ENCODE measurements at regions not wholly inside any gene's neighbourhood (a gene's known extent, or its start where the extent isn't known, plus 50 kb on each side); places are given as distances from the start of the nearest gene placed in this dataset.

DNA sequence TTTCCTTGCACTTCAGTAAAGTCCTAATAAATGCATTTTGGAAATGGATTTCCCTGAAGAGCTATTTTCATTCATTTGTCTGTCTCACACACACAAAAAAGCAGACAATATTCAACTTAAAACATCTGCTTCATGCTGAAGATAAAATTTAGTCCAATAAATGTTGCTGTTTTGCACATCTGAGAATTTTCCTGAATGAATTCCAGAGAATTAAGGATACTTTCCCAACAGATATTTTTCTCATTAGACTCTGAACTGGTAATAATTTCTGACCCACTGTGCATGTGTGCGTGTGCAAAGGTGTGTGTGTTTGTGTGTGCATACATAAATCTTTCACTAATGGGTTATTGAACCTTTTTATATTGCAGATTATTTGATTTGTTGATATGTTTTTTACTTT is 390.2 kb upstream of the TMEFF2 start:
- TF ChIP-seq, protein P1, sequence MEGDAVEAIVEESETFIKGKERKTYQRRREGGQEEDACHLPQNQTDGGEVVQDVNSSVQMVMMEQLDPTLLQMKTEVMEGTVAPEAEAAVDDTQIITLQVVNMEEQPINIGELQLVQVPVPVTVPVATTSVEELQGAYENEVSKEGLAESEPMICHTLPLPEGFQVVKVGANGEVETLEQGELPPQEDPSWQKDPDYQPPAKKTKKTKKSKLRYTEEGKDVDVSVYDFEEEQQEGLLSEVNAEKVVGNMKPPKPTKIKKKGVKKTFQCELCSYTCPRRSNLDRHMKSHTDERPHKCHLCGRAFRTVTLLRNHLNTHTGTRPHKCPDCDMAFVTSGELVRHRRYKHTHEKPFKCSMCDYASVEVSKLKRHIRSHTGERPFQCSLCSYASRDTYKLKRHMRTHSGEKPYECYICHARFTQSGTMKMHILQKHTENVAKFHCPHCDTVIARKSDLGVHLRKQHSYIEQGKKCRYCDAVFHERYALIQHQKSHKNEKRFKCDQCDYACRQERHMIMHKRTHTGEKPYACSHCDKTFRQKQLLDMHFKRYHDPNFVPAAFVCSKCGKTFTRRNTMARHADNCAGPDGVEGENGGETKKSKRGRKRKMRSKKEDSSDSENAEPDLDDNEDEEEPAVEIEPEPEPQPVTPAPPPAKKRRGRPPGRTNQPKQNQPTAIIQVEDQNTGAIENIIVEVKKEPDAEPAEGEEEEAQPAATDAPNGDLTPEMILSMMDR (IDR thresholded peaks at IDR 0.05) = no peak
- Histone ChIP-seq H3K27ac (no peak overlapping the region), H3K4me3 (no peak overlapping the region)
- DNase-seq (ENCODE audit: low spot score) = no peak

DNA sequence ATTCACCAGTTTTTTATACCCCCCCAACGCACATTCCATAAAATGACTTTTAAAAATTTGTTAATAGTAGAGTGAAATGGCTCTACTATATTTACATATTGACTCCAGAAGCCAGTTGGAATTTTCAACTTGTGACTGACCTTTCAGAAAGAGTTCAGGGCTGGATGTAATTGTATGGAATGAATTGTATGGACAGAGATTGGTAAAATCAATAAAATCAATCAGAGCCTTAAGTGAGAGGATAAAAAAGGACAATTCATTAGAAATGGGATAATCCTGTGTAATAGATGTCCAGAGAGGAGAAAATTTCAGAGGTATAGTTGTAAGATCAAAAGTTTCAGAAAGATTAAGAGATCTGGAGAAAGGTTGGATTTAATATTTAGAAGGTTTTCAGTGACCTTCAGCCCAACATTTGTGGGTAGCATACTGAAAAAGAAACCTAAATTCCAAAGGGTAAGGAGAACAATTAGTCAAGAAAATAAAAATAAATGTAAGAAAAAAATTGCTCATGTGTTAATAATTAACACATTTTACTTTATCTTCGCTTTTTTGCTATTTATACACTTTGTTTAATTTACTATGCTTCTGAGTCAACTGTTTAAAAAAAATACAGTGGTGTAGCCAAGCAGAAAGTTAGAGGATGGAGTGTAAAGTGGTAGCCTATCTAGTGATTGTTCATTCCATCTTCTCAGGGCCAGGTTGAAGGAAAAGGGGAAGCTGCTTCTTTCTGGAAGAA is 385.4 kb upstream of the TMEFF2 start:
- Histone ChIP-seq H3K4me3 (no peak overlapping the region), H3K27ac (no peak overlapping the region)
- DNase-seq (ENCODE audit: low spot score) = no peak
- TF ChIP-seq, protein P1 (IDR thresholded peaks at IDR 0.05) = no peak

DNA sequence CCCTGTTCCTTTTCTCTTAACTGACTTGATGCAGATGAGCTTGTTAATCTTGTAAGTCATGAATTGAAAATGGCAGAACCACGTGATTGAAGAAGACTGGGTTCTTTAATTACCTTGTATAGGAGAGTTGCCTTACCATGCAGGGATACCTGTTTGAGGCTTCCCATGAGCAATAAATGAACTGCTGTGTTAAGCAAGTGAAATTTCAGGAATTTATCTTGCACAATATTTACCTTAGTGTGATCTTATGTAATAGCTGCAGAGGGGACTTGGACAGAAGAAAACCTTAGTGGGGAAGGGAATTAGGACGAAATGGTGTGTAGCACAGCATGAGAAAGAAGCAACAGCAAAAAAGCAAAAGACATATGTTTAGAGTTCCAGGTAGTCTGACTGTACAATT is 384.0 kb upstream of the TMEFF2 start:
- H3K4me3 ChIP-seq = no peak overlapping the region
- DNase-seq (ENCODE audit: low spot score) = no peak
- H3K27ac ChIP-seq = no peak overlapping the region
- TF ChIP-seq, protein P1 (IDR thresholded peaks at IDR 0.05) = no peak

DNA sequence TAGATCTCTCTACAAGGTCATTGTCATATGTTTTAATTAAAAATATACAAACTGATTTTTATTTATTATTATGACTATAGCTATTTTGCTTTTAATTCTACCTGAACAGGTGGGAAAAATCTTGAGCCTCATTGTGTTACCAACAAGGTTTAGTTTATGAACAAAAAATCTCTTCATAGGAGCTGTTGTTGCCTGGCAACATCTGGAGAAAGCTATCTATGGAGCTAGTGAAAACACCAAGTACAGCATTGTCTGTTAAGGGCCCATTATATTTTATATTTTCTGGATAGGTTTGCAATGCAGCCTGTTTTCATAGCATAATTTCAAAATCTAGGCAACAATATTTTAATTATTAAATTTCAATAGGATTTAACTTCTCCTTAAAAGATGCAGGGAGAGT is 383.0 kb upstream of the TMEFF2 start:
- TF ChIP-seq, protein P1 (IDR thresholded peaks at IDR 0.05) = no peak
- Histone ChIP-seq H3K4me3 (no peak overlapping the region), H3K27ac (no peak overlapping the region)
- DNase-seq (ENCODE audit: low spot score) = no peak

DNA sequence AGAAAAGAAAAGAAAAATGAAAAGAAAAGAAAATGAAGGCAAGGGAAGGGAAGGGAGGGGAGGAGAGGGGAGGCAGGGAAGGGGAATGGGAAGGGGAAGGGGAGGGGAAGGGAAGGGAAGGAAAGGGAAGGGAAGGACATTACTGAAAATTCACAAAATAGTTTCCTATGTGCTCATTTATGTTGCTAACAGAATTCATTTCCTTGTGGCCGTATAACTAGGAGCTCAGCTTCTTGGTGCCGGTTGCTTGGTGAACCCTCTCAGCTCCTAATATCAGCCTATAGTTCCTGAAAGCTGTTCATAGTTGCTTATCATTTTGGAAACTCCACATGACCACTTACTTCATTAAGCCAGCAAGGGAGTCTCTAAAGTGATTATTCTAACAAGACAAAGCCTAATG is 379.8 kb upstream of the TMEFF2 start:
- TF ChIP-seq, protein P1 (IDR thresholded peaks at IDR 0.05) = no peak
- no peak for DNase-seq (ENCODE audit: low spot score)
- Histone ChIP-seq H3K27ac (no peak overlapping the region), H3K4me3 (no peak overlapping the region)

DNA sequence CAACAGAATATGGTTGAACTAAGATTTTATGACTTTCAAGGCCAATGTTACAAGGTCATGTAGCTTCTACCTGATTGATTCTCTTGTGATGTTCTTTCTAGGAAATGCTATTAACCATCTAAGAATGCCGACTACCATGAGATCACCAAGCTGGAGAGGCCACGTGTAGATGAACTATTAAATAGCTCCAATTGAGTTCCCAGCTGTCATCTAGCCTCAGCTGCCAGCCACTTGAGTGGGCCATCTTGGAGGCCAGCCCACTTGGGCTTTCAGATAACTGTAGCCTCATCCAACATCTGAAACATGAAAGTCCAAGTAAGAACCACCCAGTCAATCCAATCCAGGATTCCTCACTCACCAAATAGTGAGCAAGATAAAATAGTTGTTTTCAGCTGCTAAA is 376.9 kb upstream of the TMEFF2 start:
- no peak for DNase-seq (ENCODE audit: low spot score)
- Histone ChIP-seq H3K27ac (no peak overlapping the region), H3K4me3 (no peak overlapping the region)
- TF ChIP-seq, protein P1 (IDR thresholded peaks at IDR 0.05) = no peak

DNA sequence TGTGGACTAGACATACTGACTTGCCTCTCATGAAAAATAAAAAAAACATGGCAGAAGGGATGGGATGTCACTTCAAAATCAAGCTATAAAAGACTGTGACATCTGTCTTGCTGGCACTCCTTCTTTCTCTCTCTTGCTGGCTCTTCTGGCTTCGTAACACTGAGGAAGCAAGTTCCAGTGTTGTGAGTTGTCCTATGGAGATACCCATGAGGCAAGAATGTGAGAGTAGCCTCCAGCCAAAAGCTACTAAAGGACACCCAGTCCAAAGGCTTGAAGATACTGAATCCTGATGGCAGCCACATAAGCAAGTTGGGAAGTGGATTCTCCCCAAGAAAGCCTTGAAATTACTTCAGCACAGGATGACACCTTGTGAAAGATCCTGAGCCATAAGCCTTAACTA is 376.1 kb upstream of the TMEFF2 start:
- DNase-seq (ENCODE audit: low spot score) = no peak
- TF ChIP-seq, protein P1 (IDR thresholded peaks at IDR 0.05) = no peak
- Histone ChIP-seq H3K27ac (no peak overlapping the region), H3K4me3 (no peak overlapping the region)
